Memory B cell (primary cell): ENCODE measurements at regions not wholly inside any gene's neighbourhood (a gene's known extent, or its start where the extent isn't known, plus 50 kb on each side); places are given as distances from the start of the nearest gene placed in this dataset.

Source experiments
- ATAC-seq: fragments of 150-1000 bp; cut with Tn5 transposase; 2 replicates; pipeline ENCODE4 v1.10.0; 2021; ENCODE audit warnings: low read depth, mild to moderate bottlenecking, moderate library complexity
- DNase-seq, 2 donors: peaks; one replicate each; pipeline ENCODE4 v3.0.0; 2022; ENCODE audit warnings: low spot score in 2 of 2
- H3K27ac Mint-ChIP-seq: one replicate; pipeline ENCODE4 v1.8.0; 2022; ENCODE audit warnings: mild to moderate bottlenecking, moderate library complexity, mixed read lengths
- H3K27me3 Mint-ChIP-seq: one replicate; pipeline ENCODE4 v1.8.0; 2022; ENCODE audit warnings: mixed read lengths
- H3K36me3 Mint-ChIP-seq: one replicate; pipeline ENCODE4 v1.8.0; 2022; ENCODE audit warnings: mild to moderate bottlenecking, mixed read lengths
- H3K4me1 Mint-ChIP-seq: one replicate; pipeline ENCODE4 v1.8.0; 2022; ENCODE audit warnings: mixed read lengths
- H3K4me3 Mint-ChIP-seq: one replicate; pipeline ENCODE4 v1.8.0; 2022; ENCODE audit warnings: mild to moderate bottlenecking, moderate library complexity, mixed read lengths
- H3K9me3 Mint-ChIP-seq: one replicate; pipeline ENCODE4 v1.8.0; 2022; ENCODE audit warnings: mixed read lengths

GRCh38 chr2:16161768-16162490 is 221.6 kb downstream of the MYCN start:
- no peak for ATAC-seq
- H3K4me1 Mint-ChIP-seq: no peaks in the 10 kb centered on the region
- H3K9me3 Mint-ChIP-seq: peaks cover 3% of the 10 kb centered on the region
- peaks cover 7% of the 10 kb centered on the region for H3K27me3 Mint-ChIP-seq
- H3K36me3 Mint-ChIP-seq: no peaks in the 10 kb centered on the region
- DNase-seq: no peak
- no peak overlapping the region for H3K27ac Mint-ChIP-seq
- H3K4me3 Mint-ChIP-seq: no peak overlapping the region

- H3K9me3 Mint-ChIP-seq: peaks cover 3% of the 10 kb centered on the region
- H3K36me3 Mint-ChIP-seq: no peaks in the 10 kb centered on the region
- H3K4me1 Mint-ChIP-seq: no peaks in the 10 kb centered on the region
- no peak overlapping the region for H3K27ac Mint-ChIP-seq
- no peak overlapping the region for H3K4me3 Mint-ChIP-seq
- DNase-seq (no peak), ATAC-seq (no peak)
- H3K27me3 Mint-ChIP-seq: peaks cover 7% of the 10 kb centered on the region
Observed at GRCh38 chr2:16161085-16161565, 220.8 kb downstream of the MYCN start.

GRCh38 chr2:16160281-16161084 is 220.1 kb downstream of the MYCN start:
- Mint-ChIP-seq H3K9me3 (peaks cover 3% of the 10 kb centered on the region), H3K27me3 (peaks cover 4% of the 10 kb centered on the region), H3K4me3 (no peak overlapping the region), H3K4me1 (no peaks in the 10 kb centered on the region), H3K27ac (no peak overlapping the region), H3K36me3 (no peaks in the 10 kb centered on the region)
- ATAC-seq (no peak), DNase-seq (no peak)

- ATAC-seq (no peak), DNase-seq (no peak)
- Mint-ChIP-seq H3K9me3 (no peaks in the 10 kb centered on the region), H3K27me3 (peaks cover 6% of the 10 kb centered on the region), H3K27ac (no peak overlapping the region), H3K36me3 (no peaks in the 10 kb centered on the region), H3K4me1 (no peaks in the 10 kb centered on the region), H3K4me3 (no peak overlapping the region)
Observed at GRCh38 chr2:16156411-16156810, 216.1 kb downstream of the MYCN start.

GRCh38 chr2:16155766-16156165 is 215.4 kb downstream of the MYCN start:
- no peak for ATAC-seq
- H3K4me3 Mint-ChIP-seq: no peak overlapping the region
- H3K36me3 Mint-ChIP-seq: no peaks in the 10 kb centered on the region
- H3K27ac Mint-ChIP-seq: no peak overlapping the region
- peaks cover 6% of the 10 kb centered on the region for H3K27me3 Mint-ChIP-seq
- DNase-seq: no peak
- no peaks in the 10 kb centered on the region for H3K4me1 Mint-ChIP-seq
- no peaks in the 10 kb centered on the region for H3K9me3 Mint-ChIP-seq

- Mint-ChIP-seq H3K4me3 (no peak overlapping the region), H3K27ac (no peak overlapping the region), H3K4me1 (no peaks in the 10 kb centered on the region), H3K36me3 (no peaks in the 10 kb centered on the region), H3K9me3 (no peaks in the 10 kb centered on the region), H3K27me3 (peaks cover 6% of the 10 kb centered on the region)
- DNase-seq: no peak
- ATAC-seq: no peak
Observed at GRCh38 chr2:16155366-16155765, 215.0 kb downstream of the MYCN start.

GRCh38 chr2:16154501-16155280 is 214.3 kb downstream of the MYCN start:
- Mint-ChIP-seq H3K27ac (no peak overlapping the region), H3K9me3 (no peaks in the 10 kb centered on the region), H3K27me3 (peaks cover 6% of the 10 kb centered on the region), H3K4me3 (no peak overlapping the region), H3K36me3 (no peaks in the 10 kb centered on the region), H3K4me1 (no peaks in the 10 kb centered on the region)
- no peak for ATAC-seq
- DNase-seq: no peak

- ATAC-seq: no peak
- H3K36me3 Mint-ChIP-seq: no peaks in the 10 kb centered on the region
- H3K27ac Mint-ChIP-seq: no peak overlapping the region
- peaks cover 6% of the 10 kb centered on the region for H3K27me3 Mint-ChIP-seq
- peaks cover 1% of the 10 kb centered on the region for H3K9me3 Mint-ChIP-seq
- H3K4me3 Mint-ChIP-seq: no peak overlapping the region
- DNase-seq: no peak
- no peaks in the 10 kb centered on the region for H3K4me1 Mint-ChIP-seq
Observed at GRCh38 chr2:16154061-16154460, 213.7 kb downstream of the MYCN start.

GRCh38 chr2:16153754-16154035 is 213.3 kb downstream of the MYCN start:
- Mint-ChIP-seq H3K4me1 (no peaks in the 10 kb centered on the region), H3K27ac (no peak overlapping the region), H3K27me3 (peaks cover 4% of the 10 kb centered on the region), H3K36me3 (no peaks in the 10 kb centered on the region), H3K4me3 (no peak overlapping the region), H3K9me3 (peaks cover 2% of the 10 kb centered on the region)
- ATAC-seq: no peak
- DNase-seq: no peak

- no peak for DNase-seq
- no peaks in the 10 kb centered on the region for H3K4me1 Mint-ChIP-seq
- H3K9me3 Mint-ChIP-seq: peaks cover 2% of the 10 kb centered on the region
- H3K27me3 Mint-ChIP-seq: peaks cover 2% of the 10 kb centered on the region
- H3K4me3 Mint-ChIP-seq: no peak overlapping the region
- H3K36me3 Mint-ChIP-seq: no peaks in the 10 kb centered on the region
- ATAC-seq: no peak
- H3K27ac Mint-ChIP-seq: no peak overlapping the region
Observed at GRCh38 chr2:16152928-16153753, 212.8 kb downstream of the MYCN start.

GRCh38 chr2:16152071-16152927 is 211.9 kb downstream of the MYCN start:
- Mint-ChIP-seq H3K9me3 (peaks cover 2% of the 10 kb centered on the region), H3K27ac (no peak overlapping the region), H3K27me3 (peaks cover 2% of the 10 kb centered on the region), H3K4me1 (no peaks in the 10 kb centered on the region), H3K4me3 (no peak overlapping the region), H3K36me3 (no peaks in the 10 kb centered on the region)
- ATAC-seq (no peak), DNase-seq (no peak)

GRCh38 chr2:16151651-16152050 is 211.3 kb downstream of the MYCN start:
- no peak overlapping the region for H3K27ac Mint-ChIP-seq
- H3K4me1 Mint-ChIP-seq: no peaks in the 10 kb centered on the region
- DNase-seq (no peak), ATAC-seq (no peak)
- H3K4me3 Mint-ChIP-seq: no peak overlapping the region
- peaks cover 2% of the 10 kb centered on the region for H3K9me3 Mint-ChIP-seq
- peaks cover 2% of the 10 kb centered on the region for H3K27me3 Mint-ChIP-seq
- H3K36me3 Mint-ChIP-seq: no peaks in the 10 kb centered on the region

GRCh38 chr2:16151281-16151570 is 210.9 kb downstream of the MYCN start:
- DNase-seq: no peak
- H3K27ac Mint-ChIP-seq: no peak overlapping the region

More at GRCh38 chr2:16151281-16151570, 210.9 kb downstream of the MYCN start:
- ATAC-seq: no peak
- Mint-ChIP-seq H3K27me3 (peaks cover 2% of the 10 kb centered on the region), H3K4me1 (no peaks in the 10 kb centered on the region), H3K9me3 (peaks cover 2% of the 10 kb centered on the region), H3K36me3 (no peaks in the 10 kb centered on the region), H3K4me3 (no peak overlapping the region)
